Testis (tissue), 2 donors: ENCODE measurements at regions not wholly inside any gene's neighbourhood (a gene's known extent, or its start where the extent isn't known, plus 50 kb on each side); places are given as distances from the start of the nearest gene placed in this dataset.

Experiments used
- CTCF ChIP-seq, 3 experiments: fragments of 450-650 bp in 2 of 3; fragments of 200-600 bp in 1 of 3; sonication (generic) in 1 of 3; IDR thresholded peaks; one replicate each; pipeline ENCODE4 v1.5.1; 2016 to 2019; ENCODE audit warnings: antibody characterized with exemption in 3 of 3, mild to moderate bottlenecking in 2 of 3, moderate library complexity in 1 of 3
- POLR2A ChIP-seq: fragments of 450-650 bp; IDR thresholded peaks from one replicate; pipeline ENCODE4 v1.6.1; 2017; ENCODE audit warnings: antibody characterized with exemption, mild to moderate bottlenecking, moderate library complexity

DNA sequence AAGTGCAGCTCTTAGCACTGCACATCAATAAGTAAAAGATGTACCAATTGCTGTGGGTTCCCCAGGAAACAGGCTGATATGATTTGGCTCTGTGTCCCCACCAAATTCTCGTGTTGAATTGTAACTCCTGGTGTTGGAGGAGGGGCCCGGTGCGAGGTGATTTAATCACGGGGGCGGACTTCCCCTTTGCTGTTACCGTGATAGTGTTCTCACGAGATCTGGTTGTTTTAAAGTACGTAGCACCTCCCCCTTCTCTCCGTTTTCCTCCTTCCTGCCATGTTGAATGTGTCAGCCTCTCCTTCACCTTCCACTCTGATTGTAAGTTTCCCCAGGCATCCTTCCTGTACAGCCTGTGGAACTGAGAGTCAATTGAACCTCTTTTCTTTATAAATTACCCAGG lies 93.2 kb upstream of the ACTBL2 start:
- TF ChIP-seq CTCF (IDR thresholded peaks at IDR 0.05) (no peak), POLR2A (no peak)
